ENCODE measurements at regions not wholly inside any gene's neighbourhood (a gene's known extent, or its start where the extent isn't known, plus 50 kb on each side); places are given as distances from the start of the nearest gene placed in this dataset.

DNA sequence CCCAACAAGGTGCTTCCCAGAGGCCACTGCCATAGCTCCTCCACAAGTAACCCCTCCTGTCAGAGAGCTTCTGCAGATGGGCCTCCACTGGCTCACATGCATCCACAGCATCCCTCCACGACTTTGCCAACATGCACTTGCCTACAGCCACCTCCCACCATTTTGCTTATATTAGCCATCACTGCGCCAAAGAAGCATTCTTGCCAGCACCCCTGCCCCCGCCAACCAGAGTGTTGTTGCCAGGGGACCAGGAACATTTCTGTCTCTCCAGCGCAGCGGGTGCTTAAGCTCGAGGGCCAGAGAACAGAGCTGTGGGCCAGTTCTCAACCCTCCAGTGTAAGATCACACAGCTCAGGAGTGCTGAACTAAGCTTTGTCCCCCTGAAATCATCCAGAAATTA lies 517.6 kb downstream of the PABPC4L start:
- Histone ChIP-seq H2AFZ (ENCODE audit: low read length) (no peak overlapping the region), H3K9ac (ENCODE audit: low read length) (no peak overlapping the region), H3K4me1 (ENCODE audit: insufficient read depth, low read length) (no peaks in the 10 kb centered on the region), H3K9me2 (replicated peaks; ENCODE audit: low read length) (no peaks in the 10 kb centered on the region), H3K27ac (ENCODE audit: low read length) (no peak overlapping the region), H3F3A (ENCODE audit: low read length, unreplicated experiment) (no peaks in the 10 kb centered on the region), H3K27me3 (ENCODE audit: low read length) (no peaks in the 10 kb centered on the region), H3K36me3 (ENCODE audit: low read depth, low read length) (no peaks in the 10 kb centered on the region), H4K20me1 (ENCODE audit: low read length) (no peaks in the 10 kb centered on the region), H3K4me3 (ENCODE audit: low read length) (no peak overlapping the region), H3K9me3 (ENCODE audit: low read length) (no peaks in the 10 kb centered on the region), H3K4me2 (ENCODE audit: low read length) (no peak overlapping the region), H3K79me2 (ENCODE audit: low read length) (no peaks in the 10 kb centered on the region)
- ChIA-PET POLR2A (ENCODE audit: unreplicated experiment) (no interaction called here), CTCF (no interaction called here)
- no peak for ATAC-seq
- no TSS peak for BruUV-seq (replicated peaks)
- DNase-seq, result no peak
- no peak for TF ChIP-seq EZH2 (IDR thresholded peaks at IDR 0.05; ENCODE audit: low read length, unreplicated experiment)
- no peak for TF ChIP-seq EZH2phosphoT487 (IDR thresholded peaks at IDR 0.05; ENCODE audit: borderline replicate concordance, low read length)
- TF ChIP-seq, protein P1, sequence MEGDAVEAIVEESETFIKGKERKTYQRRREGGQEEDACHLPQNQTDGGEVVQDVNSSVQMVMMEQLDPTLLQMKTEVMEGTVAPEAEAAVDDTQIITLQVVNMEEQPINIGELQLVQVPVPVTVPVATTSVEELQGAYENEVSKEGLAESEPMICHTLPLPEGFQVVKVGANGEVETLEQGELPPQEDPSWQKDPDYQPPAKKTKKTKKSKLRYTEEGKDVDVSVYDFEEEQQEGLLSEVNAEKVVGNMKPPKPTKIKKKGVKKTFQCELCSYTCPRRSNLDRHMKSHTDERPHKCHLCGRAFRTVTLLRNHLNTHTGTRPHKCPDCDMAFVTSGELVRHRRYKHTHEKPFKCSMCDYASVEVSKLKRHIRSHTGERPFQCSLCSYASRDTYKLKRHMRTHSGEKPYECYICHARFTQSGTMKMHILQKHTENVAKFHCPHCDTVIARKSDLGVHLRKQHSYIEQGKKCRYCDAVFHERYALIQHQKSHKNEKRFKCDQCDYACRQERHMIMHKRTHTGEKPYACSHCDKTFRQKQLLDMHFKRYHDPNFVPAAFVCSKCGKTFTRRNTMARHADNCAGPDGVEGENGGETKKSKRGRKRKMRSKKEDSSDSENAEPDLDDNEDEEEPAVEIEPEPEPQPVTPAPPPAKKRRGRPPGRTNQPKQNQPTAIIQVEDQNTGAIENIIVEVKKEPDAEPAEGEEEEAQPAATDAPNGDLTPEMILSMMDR (conservative IDR thresholded peaks at IDR 0.05; ENCODE audit: low read depth, low read length), result no peak
- intact Hi-C loops (cut with micrococcal nuclease), result no loop called here

DNA sequence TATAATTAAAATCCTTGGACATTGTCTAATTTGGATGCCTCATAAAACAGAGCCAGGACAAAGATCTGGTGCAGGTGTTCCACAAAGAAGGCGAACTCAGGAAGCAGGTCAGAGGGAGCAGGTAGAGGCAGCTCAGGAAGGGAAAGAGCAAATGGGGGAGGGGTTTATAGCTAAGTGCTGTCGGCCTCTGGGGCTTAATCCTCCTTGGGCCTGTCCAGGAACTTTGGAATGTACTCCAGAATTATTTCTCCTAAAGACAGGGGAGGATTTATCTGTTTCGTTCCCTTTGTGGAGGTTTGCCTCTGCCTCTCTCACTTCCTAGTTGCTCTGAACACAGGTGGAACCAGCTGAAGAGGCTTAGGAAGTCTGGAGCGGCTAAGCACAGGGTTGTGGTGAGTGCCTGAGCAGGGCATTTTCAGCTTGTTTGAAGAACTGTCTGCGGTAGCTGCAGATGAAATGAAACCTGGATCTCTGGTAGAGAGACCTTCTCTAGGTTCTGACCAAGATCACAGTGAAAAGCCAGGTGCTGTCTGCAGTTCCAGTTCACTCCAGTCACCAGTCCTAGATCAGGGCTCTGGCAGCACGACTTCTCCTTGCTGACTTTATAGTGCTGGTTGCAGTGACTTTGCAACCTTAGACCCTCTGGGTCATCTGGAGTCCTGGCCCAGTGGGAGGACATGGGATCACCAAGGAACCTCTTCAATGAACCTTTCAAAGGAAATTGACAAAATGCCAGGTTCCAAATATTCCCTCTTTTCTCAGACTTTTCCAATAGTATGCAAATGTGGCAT lies 519.2 kb downstream of the PCDH10 start:
- Histone ChIP-seq H3K4me1 (ENCODE audit: insufficient read depth, low read length) (no peaks in the 10 kb centered on the region), H2AFZ (ENCODE audit: low read length) (0 out of 2 replicates have a peak overlapping the region, but pooled peaks have one; percentile 50), H3K4me2 (ENCODE audit: low read length) (no peak overlapping the region), H3K36me3 (ENCODE audit: low read depth, low read length) (no peaks in the 10 kb centered on the region), H3K9me2 (replicated peaks; ENCODE audit: low read length) (no peaks in the 10 kb centered on the region), H3F3A (ENCODE audit: low read length, unreplicated experiment) (no peaks in the 10 kb centered on the region), H3K4me3 (ENCODE audit: low read length) (no peak overlapping the region), H3K79me2 (ENCODE audit: low read length) (no peaks in the 10 kb centered on the region), H3K9me3 (ENCODE audit: low read length) (no peaks in the 10 kb centered on the region), H3K27ac (ENCODE audit: low read length) (no peak overlapping the region), H3K9ac (ENCODE audit: low read length) (no peak overlapping the region), H4K20me1 (ENCODE audit: low read length) (no peaks in the 10 kb centered on the region), H3K27me3 (ENCODE audit: low read length) (no peaks in the 10 kb centered on the region)
- ChIA-PET CTCF (no interaction called here), POLR2A (ENCODE audit: unreplicated experiment) (no interaction called here)
- ATAC-seq (no peak), DNase-seq (no peak)
- intact Hi-C loops (cut with micrococcal nuclease), result no loop called here
- BruUV-seq (replicated peaks), result no TSS peak
- no peak for TF ChIP-seq EZH2phosphoT487 (IDR thresholded peaks at IDR 0.05; ENCODE audit: borderline replicate concordance, low read length)
- no peak for TF ChIP-seq EZH2 (IDR thresholded peaks at IDR 0.05; ENCODE audit: low read length, unreplicated experiment)
- TF ChIP-seq, protein P1 (conservative IDR thresholded peaks at IDR 0.05; ENCODE audit: low read depth, low read length), result no peak

DNA sequence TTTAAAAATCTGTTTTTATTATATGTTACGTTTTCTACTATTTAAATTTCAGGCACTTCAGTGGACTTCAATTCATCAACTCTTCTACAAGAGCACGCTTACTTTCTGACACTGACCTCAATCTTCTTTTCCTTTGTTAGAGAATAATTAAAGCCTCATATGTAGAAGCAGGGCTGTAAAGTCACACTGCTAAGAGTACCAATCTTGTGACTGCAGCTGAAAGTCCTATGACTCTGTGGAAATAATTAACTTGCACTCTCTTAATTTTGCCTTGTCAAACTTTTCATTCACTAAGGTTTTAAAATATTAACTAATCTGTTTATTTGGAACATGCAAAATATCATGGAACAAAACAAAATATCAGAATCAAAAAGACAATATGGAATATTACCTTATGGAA lies 498.1 kb downstream of the PCDH10 start:
- no peaks in the 10 kb centered on the region for H3K9me2 ChIP-seq (replicated peaks; ENCODE audit: low read length)
- no peaks in the 10 kb centered on the region for H3K79me2 ChIP-seq (ENCODE audit: low read length)
- no peak overlapping the region for H3K9ac ChIP-seq (ENCODE audit: low read length)
- H3K4me1 ChIP-seq (ENCODE audit: insufficient read depth, low read length), result no peaks in the 10 kb centered on the region
- ChIA-PET POLR2A (ENCODE audit: unreplicated experiment) (no interaction called here), CTCF (no interaction called here)
- no TSS peak for BruUV-seq (replicated peaks)
- H4K20me1 ChIP-seq (ENCODE audit: low read length), result no peaks in the 10 kb centered on the region
- no peaks in the 10 kb centered on the region for H3K9me3 ChIP-seq (ENCODE audit: low read length)
- no peaks in the 10 kb centered on the region for H3F3A ChIP-seq (ENCODE audit: low read length, unreplicated experiment)
- no peak overlapping the region for H2AFZ ChIP-seq (ENCODE audit: low read length)
- no peaks in the 10 kb centered on the region for H3K36me3 ChIP-seq (ENCODE audit: low read depth, low read length)
- no peaks in the 10 kb centered on the region for H3K27me3 ChIP-seq (ENCODE audit: low read length)
- DNase-seq (no peak), ATAC-seq (no peak)
- H3K4me3 ChIP-seq (ENCODE audit: low read length), result no peak overlapping the region
- no peak overlapping the region for H3K4me2 ChIP-seq (ENCODE audit: low read length)
- intact Hi-C loops (cut with micrococcal nuclease), result no loop called here
- H3K27ac ChIP-seq (ENCODE audit: low read length), result no peak overlapping the region
- TF ChIP-seq EZH2phosphoT487 (IDR thresholded peaks at IDR 0.05; ENCODE audit: borderline replicate concordance, low read length) (no peak), EZH2 (IDR thresholded peaks at IDR 0.05; ENCODE audit: low read length, unreplicated experiment) (no peak)
- TF ChIP-seq, protein P1 (conservative IDR thresholded peaks at IDR 0.05; ENCODE audit: low read depth, low read length), result no peak

All from PC-3 (cell line).